PC-9 (cell line): ENCODE measurements at regions not wholly inside any gene's neighbourhood (a gene's known extent, or its start where the extent isn't known, plus 50 kb on each side); places are given as distances from the start of the nearest gene placed in this dataset.

Experiments used
- BruUV-seq: library from RNA; stranded (reverse); fragments of 400-500 nt; replicated peaks from 2 replicates; lab custom pipeline; 2021; lab: Mats Ljungman, UMichigan
- CTCF ChIA-PET: fragments of 300-600 bp; sonication (Branson Sonifier 250); formaldehyde crosslinking; loops from one replicate; lab custom pipeline; 2022; ENCODE audit warnings: antibody characterized with exemption; lab: Charles Lee
- POLR2A ChIA-PET: fragments of 300-600 bp; sonication (Branson Sonifier 250); formaldehyde crosslinking; loops from one replicate; lab custom pipeline; 2022; ENCODE audit warnings: antibody characterized with exemption; ENCODE audit not compliant: unreplicated experiment; lab: Charles Lee
- DNase-seq, 2 experiments: peaks; one replicate each; pipeline versions ENCODE4 v3.0.0 to v3.0.0-alpha.2; 2015 to 2022; ENCODE audit warnings: mixed read lengths in 1 of 2
- H2AFZ ChIP-seq: fragments of 200-600 bp; sonication (generic); 2 replicates; pipeline ENCODE4 v1.8.1; 2017; ENCODE audit warnings: antibody characterized with exemption
- H3F3A ChIP-seq: fragments of 200-600 bp; sonication (generic); 2 replicates; pipeline ENCODE4 v1.8.1; 2017; ENCODE audit warnings: antibody characterized with exemption, mild to moderate bottlenecking, low read depth; ENCODE audit not compliant: insufficient read depth
- H3K27ac ChIP-seq: fragments of 200-600 bp; sonication (generic); 2 replicates; pipeline ENCODE4 v1.6.1; 2016; ENCODE audit warnings: mixed run types
- H3K27me3 ChIP-seq: fragments of 200-600 bp; sonication (generic); 2 replicates; pipeline ENCODE4 v1.6.1; 2016; ENCODE audit warnings: low read depth, mixed run types; ENCODE audit not compliant: insufficient read depth
- H3K36me3 ChIP-seq: fragments of 200-600 bp; sonication (generic); 2 replicates; pipeline ENCODE4 v1.6.1; 2016; ENCODE audit warnings: low read depth, mixed run types
- H3K4me1 ChIP-seq: fragments of 200-600 bp; sonication (generic); replicated peaks from 2 replicates; pipeline ENCODE4 v1.6.1; 2016; ENCODE audit warnings: mixed run types; ENCODE audit not compliant: insufficient read depth
- H3K4me2 ChIP-seq: fragments of 200-600 bp; sonication (generic); 2 replicates; pipeline ENCODE4 v1.6.1; 2017; ENCODE audit warnings: mixed run types
- H3K4me3 ChIP-seq: fragments of 200-600 bp; sonication (generic); 2 replicates; pipeline ENCODE4 v1.6.1; 2016; ENCODE audit warnings: mixed run types
- H3K79me2 ChIP-seq: fragments of 200-600 bp; sonication (generic); 2 replicates; pipeline ENCODE4 v1.6.1; 2017; ENCODE audit warnings: low read depth, mixed run types
- H3K9me2 ChIP-seq: fragments of 200-600 bp; sonication (generic); 2 replicates; pipeline ENCODE4 v1.8.1; 2017; ENCODE audit warnings: mild to moderate bottlenecking; ENCODE audit not compliant: insufficient read depth
- H3K9me3 ChIP-seq: fragments of 200-600 bp; sonication (generic); 2 replicates; pipeline ENCODE4 v1.8.1; 2016; ENCODE audit warnings: low read depth; ENCODE audit not compliant: insufficient read depth
- H4K20me1 ChIP-seq: fragments of 200-600 bp; sonication (generic); 2 replicates; pipeline ENCODE4 v1.8.1; 2017; ENCODE audit not compliant: insufficient read depth
- EZH2 ChIP-seq: fragments of 200-600 bp; sonication (generic); IDR thresholded peaks from 2 replicates; pipeline ENCODE4 v1.8.0; 2017; ENCODE audit warnings: antibody characterized with exemption, low read depth
- intact Hi-C: fragments of 100-400 bp; cut with micrococcal nuclease; formaldehyde crosslinking; loops from one replicate; pipeline ENCODE4 v1.10.0; 2022; ENCODE audit not compliant: unreplicated experiment
- TF ChIP-seq, protein P1 (sequence below): fragments of 200-600 bp; sonication (generic); conservative IDR thresholded peaks from 2 replicates; pipeline ENCODE4 v1.6.1; 2017; ENCODE audit warnings: mixed run types, antibody characterized with exemption, mild to moderate bottlenecking, moderate library complexity

DNA sequence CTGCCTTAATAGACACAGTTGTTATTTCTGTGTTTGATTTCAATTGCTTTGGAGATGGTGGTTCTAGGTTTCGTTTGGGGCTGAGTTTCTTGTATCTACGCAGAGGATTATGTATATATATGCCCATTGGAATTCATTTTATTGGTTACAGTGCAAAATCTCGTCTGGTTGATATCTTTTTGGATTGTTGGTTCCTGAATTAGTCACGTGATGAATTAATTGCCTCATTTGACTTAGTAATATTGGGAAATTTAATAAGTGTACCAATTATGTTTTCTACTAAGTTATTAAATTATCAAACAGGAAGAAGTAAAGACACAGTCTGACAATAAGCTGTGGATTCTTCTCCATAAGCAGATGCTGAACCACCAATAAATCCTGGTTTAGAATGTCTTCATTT, 467.9 kb upstream of the TENM3 start:
- H3K27me3 ChIP-seq = no peaks in the 10 kb centered on the region
- TF ChIP-seq, protein P1, sequence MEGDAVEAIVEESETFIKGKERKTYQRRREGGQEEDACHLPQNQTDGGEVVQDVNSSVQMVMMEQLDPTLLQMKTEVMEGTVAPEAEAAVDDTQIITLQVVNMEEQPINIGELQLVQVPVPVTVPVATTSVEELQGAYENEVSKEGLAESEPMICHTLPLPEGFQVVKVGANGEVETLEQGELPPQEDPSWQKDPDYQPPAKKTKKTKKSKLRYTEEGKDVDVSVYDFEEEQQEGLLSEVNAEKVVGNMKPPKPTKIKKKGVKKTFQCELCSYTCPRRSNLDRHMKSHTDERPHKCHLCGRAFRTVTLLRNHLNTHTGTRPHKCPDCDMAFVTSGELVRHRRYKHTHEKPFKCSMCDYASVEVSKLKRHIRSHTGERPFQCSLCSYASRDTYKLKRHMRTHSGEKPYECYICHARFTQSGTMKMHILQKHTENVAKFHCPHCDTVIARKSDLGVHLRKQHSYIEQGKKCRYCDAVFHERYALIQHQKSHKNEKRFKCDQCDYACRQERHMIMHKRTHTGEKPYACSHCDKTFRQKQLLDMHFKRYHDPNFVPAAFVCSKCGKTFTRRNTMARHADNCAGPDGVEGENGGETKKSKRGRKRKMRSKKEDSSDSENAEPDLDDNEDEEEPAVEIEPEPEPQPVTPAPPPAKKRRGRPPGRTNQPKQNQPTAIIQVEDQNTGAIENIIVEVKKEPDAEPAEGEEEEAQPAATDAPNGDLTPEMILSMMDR = no peak
- no peak for TF ChIP-seq EZH2
- no peaks in the 10 kb centered on the region for H3K4me1 ChIP-seq
- no peaks in the 10 kb centered on the region for H3K79me2 ChIP-seq
- ChIA-PET CTCF (no interaction called here), POLR2A (no interaction called here)
- no peak overlapping the region for H3K4me3 ChIP-seq
- H3F3A ChIP-seq = no peaks in the 10 kb centered on the region
- no peak overlapping the region for H2AFZ ChIP-seq
- BruUV-seq = no TSS peak
- H3K9me2 ChIP-seq = no peaks in the 10 kb centered on the region
- H3K27ac ChIP-seq = no peak overlapping the region
- no peaks in the 10 kb centered on the region for H3K36me3 ChIP-seq
- no peaks in the 10 kb centered on the region for H3K9me3 ChIP-seq
- DNase-seq = no peak
- intact Hi-C loops = no loop called here
- H3K4me2 ChIP-seq = no peak overlapping the region
- H4K20me1 ChIP-seq = no peaks in the 10 kb centered on the region

DNA sequence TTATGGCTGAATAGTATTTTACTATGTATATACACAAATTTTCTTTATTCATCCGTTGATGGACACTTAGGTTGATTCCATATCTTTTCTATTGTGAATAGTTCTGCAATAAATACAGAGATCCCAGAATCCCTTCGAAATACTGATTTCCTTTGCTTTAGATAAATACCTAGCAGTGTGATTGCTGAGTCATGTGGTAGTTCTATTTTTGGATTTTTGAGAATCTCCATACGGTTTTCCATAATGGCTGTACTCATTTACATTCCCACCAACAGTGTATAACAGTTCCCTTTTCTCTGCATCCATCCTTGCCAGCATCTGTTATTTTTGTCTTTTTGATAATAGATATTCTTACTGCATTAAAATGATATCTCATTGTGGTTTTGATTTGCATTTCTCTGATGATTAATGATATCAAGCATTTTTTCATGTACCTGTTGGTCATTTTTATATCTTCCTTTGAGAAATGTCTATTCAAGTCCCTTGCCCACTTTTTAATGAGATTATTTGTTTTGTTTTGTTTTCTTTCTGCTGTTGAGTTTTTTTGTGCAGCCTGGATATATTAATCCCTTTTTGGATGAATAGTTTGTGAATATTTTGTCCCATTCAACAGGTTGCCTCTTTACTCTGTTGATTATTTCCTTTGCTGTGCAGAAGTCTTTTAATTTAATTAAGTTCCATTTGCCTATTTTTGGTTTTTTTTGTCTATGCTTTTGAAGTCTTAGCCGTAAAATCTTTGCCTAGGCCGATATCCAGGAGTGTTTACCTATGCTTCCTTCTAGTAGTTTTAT, 466.7 kb upstream of the TENM3 start:
- BruUV-seq = no TSS peak
- Histone ChIP-seq H3K27me3 (no peaks in the 10 kb centered on the region), H3K9me2 (no peaks in the 10 kb centered on the region), H3K9me3 (no peaks in the 10 kb centered on the region), H3K36me3 (no peaks in the 10 kb centered on the region), H3K79me2 (no peaks in the 10 kb centered on the region), H3K4me2 (no peak overlapping the region), H3F3A (no peaks in the 10 kb centered on the region), H3K4me3 (no peak overlapping the region), H3K4me1 (no peaks in the 10 kb centered on the region), H3K27ac (no peak overlapping the region), H2AFZ (no peak overlapping the region), H4K20me1 (no peaks in the 10 kb centered on the region)
- CTCF ChIA-PET = no interaction called here
- POLR2A ChIA-PET = no interaction called here
- intact Hi-C loops = no loop called here
- DNase-seq = no peak
- TF ChIP-seq EZH2 = no peak
- TF ChIP-seq, protein P1 = no peak

DNA sequence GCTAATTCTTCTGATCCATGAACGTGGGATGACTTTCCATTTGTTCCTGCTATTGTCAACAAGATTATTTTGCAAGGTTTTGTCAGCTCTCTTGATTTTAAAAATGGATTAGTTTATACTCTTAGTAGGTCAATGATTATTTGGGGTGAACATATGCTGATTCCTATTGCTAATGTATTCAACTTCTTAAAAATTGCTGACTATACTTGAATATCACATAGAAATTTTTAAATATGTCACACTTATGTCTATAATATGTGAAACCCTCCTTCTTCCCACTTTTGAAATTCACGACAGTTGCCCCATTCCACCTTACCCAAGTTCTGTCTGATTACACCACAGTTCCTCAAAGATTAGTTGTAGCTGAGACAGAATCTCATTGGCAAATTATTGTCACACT, 465.7 kb upstream of the TENM3 start:
- no peak overlapping the region for H3K4me2 ChIP-seq
- no peak overlapping the region for H3K27ac ChIP-seq
- CTCF ChIA-PET = no interaction called here
- no peaks in the 10 kb centered on the region for H4K20me1 ChIP-seq
- H3K9me3 ChIP-seq = no peaks in the 10 kb centered on the region
- H3K4me1 ChIP-seq = no peaks in the 10 kb centered on the region
- H3K79me2 ChIP-seq = no peaks in the 10 kb centered on the region
- no peaks in the 10 kb centered on the region for H3K9me2 ChIP-seq
- no peaks in the 10 kb centered on the region for H3F3A ChIP-seq
- no peak overlapping the region for H2AFZ ChIP-seq
- intact Hi-C loops = no loop called here
- BruUV-seq = no TSS peak
- POLR2A ChIA-PET = no interaction called here
- TF ChIP-seq EZH2 = no peak
- TF ChIP-seq, protein P1 = no peak
- no peak overlapping the region for H3K4me3 ChIP-seq
- H3K27me3 ChIP-seq = no peaks in the 10 kb centered on the region
- no peak for DNase-seq
- no peaks in the 10 kb centered on the region for H3K36me3 ChIP-seq
